GM12873 (cell line): ENCODE measurements at regions not wholly inside any gene's neighbourhood (a gene's known extent, or its start where the extent isn't known, plus 50 kb on each side); places are given as distances from the start of the nearest gene placed in this dataset.

Experiments
- TF ChIP-seq, protein P1 (sequence below): IDR thresholded peaks from 2 replicates; pipeline ENCODE4 v1.5.1; 2012; ENCODE audit warnings: low read depth, mild to moderate bottlenecking, moderate library complexity, low read length, control low read depth; ENCODE audit not compliant: insufficient read depth; ENCODE audit errors: missing control alignments

DNA sequence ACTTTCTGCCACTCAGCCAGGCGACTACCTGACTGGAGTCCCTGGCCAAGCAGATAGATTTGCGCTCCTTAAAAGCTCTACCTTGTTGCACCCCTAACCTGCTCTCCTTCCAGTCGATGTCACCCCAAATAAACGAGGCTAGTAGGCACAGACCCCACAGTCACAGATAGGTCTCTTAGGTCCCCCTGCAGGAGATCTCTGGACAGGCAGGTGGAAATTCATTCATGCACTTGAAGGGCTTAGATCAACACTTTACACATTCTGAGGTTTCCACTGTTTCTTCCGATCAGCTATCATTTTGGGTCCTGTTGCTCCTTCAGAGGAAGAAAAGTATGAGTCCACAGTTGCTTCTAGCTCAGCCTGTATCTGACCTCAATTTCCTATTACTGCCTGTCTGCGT lies 272.6 kb upstream of the FMN2 start:
- TF ChIP-seq, protein P1, sequence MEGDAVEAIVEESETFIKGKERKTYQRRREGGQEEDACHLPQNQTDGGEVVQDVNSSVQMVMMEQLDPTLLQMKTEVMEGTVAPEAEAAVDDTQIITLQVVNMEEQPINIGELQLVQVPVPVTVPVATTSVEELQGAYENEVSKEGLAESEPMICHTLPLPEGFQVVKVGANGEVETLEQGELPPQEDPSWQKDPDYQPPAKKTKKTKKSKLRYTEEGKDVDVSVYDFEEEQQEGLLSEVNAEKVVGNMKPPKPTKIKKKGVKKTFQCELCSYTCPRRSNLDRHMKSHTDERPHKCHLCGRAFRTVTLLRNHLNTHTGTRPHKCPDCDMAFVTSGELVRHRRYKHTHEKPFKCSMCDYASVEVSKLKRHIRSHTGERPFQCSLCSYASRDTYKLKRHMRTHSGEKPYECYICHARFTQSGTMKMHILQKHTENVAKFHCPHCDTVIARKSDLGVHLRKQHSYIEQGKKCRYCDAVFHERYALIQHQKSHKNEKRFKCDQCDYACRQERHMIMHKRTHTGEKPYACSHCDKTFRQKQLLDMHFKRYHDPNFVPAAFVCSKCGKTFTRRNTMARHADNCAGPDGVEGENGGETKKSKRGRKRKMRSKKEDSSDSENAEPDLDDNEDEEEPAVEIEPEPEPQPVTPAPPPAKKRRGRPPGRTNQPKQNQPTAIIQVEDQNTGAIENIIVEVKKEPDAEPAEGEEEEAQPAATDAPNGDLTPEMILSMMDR, result no peak

DNA sequence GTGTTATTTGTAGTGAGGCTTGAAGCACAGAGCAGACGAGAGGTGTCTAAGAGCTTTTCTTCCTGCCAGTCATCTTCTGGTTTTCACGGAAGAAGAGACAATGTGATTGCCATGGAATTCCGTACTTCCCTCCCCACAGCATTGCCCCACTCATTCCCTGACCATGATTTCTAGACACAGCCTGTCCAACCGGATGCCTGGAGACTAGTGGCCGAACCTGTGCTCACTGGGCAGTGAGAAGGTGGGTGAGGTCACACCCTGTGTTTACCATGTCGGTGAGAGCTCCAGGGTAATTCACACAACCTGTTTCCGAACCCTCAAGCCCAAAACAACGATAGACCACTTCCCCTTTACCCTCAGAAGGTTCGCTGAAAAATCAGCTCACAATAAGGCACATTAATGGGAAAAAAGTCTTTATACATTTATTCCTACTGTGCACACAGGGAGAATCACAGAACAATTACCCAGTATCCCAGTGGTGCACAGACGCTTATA lies 271.9 kb upstream of the FMN2 start:
- TF ChIP-seq, protein P1, result no peak

DNA sequence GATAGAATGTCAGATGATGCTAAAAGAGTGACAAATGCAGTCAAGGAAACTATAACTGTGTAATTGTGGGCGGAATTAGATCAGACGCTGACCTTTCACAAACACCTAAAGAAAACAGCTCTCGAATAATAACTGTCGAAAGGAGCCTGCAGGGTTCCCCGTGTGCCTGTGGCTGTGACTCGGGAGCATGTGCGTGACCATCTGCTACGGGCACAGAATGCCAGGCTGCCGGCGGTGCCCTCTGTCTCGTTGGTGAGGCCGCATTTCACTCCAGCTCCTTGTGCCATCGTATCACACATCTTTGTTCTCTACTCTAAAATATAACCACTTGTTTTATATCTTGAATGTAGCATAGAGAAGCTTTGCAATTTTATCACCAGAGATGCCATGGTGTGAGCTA lies 267.8 kb upstream of the FMN2 start:
- TF ChIP-seq, protein P1, result no peak

DNA sequence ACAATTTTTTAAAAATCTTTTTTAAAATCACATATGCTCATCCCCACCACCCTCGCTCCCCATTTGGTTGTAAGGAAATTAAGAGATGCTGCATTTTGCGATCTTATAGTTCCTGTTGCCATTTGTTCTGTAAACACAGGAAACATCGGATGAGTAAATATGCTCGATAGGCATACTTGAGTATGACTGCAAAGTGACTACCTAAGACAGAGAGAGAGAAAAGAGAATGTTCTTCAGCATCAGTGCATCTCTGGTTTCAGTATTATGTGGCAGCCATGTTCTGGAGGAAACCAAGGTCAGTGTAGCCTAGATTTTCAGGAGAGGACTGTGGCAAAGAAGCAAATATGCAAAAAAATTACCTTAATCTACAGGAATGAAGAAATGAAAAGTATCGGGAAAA lies 265.5 kb upstream of the FMN2 start:
- TF ChIP-seq, protein P1, result no peak

DNA sequence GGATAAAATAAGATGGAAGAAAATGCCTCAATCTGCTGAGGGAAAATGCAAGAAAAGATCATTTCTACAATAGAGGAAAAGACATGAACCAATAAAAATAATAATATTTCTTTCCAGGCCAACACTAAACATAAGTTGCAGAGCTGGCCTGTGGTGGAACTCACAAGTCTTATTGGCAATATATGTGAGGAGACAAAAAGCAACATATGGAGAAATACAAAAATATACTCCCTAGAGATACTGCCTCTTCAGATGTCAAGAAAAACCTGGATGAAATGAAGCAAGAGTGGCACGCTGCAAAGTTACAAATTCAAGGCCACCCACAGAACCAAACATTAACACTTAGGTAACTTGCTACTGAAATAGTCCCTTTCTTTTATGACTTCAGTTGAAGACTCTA lies 264.9 kb upstream of the FMN2 start:
- TF ChIP-seq, protein P1, result no peak

DNA sequence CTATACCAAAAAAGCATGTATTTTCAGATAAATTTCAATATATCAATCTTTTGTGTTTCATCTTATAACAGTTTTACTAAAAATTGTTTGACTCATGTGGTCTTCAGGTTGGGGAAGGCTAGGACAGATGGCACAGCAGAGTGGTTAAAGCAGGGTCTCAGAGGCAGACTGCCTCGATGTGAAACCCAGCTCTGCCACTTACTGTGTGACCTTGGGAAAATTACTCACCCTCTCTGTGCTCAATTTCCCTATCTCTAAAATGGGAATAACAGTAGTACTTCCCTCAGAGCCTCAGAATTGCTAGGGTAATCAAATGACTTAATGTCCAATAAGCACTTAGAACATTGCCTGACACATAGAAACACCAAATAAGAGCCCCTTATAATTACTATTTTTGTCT lies 262.1 kb upstream of the FMN2 start:
- TF ChIP-seq, protein P1, result no peak

DNA sequence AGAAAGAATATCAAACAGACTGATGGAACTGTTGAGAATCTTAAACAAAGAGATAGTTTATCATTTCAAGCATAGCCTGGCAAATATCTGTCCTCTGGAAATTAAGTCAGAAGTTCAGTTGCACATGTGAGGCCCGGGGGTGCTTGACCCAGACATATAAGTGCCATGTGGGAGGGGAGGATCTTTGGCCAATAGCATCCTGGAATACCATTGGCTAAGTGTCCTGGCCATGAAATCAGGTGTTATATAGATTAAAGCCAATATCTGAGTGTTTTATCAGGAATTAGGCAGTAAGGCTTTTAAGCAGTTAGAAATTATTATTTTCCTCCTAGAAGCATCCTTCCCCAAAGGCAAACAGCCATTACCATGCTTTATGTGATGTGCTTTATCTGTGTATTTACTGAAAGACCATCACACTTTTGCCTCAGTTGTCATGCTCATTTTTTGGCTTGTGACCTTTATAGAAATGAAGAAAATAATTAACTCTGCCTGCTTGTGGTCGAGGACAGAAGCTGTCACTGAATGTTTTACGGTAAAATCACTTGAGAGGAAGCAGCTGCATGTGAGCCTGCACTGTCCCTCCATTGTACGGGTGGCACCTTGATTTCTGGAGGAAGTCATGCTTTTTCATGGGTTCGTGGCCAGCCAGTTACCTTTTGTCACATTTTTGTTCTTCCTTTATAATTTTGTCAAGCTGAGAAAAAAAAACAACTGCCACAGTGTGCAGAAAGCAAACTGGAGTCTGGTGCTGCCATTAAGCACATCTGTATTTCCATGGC lies 259.9 kb upstream of the FMN2 start:
- TF ChIP-seq, protein P1, result no peak
